22Rv1 (cell line): ENCODE measurements at regions not wholly inside any gene's neighbourhood (a gene's known extent, or its start where the extent isn't known, plus 50 kb on each side); places are given as distances from the start of the nearest gene placed in this dataset.

ENCODE experiments used
- H3K27ac ChIP-seq: fragments of 450-650 bp; 2 replicates; pipeline ENCODE4 v1.5.1; 2017
- ZFX ChIP-seq: fragments of 450-650 bp; IDR thresholded peaks from 2 replicates; pipeline ENCODE4 v1.6.1; 2017; ENCODE audit warnings: antibody characterized with exemption, borderline replicate concordance
- TF ChIP-seq, protein P1 (sequence below): fragments of 450-650 bp; IDR thresholded peaks from 2 replicates; pipeline ENCODE4 v1.5.1; 2017; ENCODE audit warnings: mild to moderate bottlenecking

DNA sequence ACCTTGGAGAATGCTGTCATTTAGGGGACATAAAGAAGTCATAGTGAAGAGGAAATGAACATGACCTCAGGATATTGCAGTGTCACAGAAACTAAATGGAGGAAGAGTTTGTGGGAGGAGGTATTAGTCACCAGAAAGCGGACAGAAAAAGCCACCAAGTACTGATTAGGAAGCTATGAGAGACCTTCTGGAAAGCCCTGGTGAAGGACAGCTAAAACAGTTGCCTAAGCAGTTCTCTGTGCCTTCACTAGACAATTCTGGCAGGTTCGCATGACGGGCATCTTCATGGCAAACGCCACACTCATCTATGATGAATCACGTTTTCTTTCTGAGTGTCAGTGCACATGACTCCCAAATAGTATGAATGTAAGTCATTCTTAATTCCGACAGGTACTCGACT is 325.8 kb downstream of the C11orf87 start:
- no peak overlapping the region for H3K27ac ChIP-seq
- TF ChIP-seq, protein P1, sequence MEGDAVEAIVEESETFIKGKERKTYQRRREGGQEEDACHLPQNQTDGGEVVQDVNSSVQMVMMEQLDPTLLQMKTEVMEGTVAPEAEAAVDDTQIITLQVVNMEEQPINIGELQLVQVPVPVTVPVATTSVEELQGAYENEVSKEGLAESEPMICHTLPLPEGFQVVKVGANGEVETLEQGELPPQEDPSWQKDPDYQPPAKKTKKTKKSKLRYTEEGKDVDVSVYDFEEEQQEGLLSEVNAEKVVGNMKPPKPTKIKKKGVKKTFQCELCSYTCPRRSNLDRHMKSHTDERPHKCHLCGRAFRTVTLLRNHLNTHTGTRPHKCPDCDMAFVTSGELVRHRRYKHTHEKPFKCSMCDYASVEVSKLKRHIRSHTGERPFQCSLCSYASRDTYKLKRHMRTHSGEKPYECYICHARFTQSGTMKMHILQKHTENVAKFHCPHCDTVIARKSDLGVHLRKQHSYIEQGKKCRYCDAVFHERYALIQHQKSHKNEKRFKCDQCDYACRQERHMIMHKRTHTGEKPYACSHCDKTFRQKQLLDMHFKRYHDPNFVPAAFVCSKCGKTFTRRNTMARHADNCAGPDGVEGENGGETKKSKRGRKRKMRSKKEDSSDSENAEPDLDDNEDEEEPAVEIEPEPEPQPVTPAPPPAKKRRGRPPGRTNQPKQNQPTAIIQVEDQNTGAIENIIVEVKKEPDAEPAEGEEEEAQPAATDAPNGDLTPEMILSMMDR, result no peak
- TF ChIP-seq ZFX, result no peak

DNA sequence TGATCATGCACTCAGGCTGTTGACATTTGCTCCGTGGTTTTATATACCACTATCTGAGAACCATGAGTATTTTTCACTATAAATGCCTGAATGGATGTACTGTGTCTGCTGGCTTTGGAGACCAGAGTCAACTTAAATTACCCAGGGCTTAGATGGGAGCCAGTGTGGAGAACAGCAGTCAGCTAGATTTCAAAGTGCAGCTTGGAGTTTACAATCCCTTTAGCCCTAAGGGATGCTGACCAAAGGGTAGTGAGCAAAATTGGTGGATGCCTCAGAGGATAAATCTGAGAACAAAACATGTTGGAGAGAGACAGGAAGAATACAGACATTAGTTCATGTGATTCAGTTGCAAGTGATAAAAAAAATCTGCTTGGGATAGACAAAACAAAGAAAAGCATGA is 327.5 kb downstream of the C11orf87 start:
- no peak overlapping the region for H3K27ac ChIP-seq
- TF ChIP-seq, protein P1, result no peak
- no peak for TF ChIP-seq ZFX

DNA sequence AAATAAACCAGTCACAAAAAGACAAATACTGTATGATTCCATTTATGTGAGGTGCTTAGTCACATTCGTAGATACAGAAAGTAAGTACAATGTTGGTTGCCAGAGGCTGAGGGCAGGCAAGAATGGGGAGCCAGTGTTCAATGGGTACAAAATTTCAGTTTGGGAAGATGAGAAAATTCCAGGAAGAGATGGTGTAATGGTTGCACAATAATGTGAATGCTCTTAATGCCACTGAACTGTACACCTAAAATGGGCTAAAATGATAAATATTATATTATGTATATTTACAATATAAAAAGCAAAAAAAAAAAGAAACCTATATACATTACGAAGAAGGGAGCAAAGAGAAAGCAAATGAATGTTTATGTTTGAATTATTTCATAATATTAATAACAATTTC is 329.0 kb downstream of the C11orf87 start:
- TF ChIP-seq, protein P1, result no peak
- TF ChIP-seq ZFX, result no peak

DNA sequence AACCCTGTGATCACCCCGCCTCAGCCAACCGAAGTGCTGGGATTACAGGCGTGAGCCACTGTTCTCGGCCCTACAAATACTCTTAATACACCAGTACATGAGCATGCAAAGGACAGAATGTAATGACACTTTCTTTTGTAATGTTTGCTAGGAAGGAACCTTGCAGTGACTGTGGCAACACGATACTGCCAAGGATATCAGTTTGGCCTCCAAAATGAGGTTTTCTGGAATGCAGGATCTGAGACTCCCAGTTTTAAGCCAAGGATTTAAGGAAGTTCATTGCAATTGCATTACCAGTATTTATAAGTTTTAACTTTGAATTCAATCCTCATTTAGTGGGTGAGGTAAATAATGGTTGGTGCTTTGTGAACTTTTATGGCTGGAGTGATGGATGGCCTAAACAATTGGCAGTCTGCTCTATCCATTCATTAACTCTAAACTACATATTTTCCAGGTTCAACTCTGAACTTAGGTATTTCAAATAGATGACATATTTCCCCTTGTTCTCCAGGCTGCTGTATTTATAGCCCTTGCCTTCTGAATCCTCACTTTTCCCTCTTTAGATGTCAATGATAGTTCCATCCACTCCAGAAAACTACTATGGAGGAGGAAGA is 330.3 kb downstream of the C11orf87 start:
- no peak overlapping the region for H3K27ac ChIP-seq
- TF ChIP-seq, protein P1, result no peak
- TF ChIP-seq ZFX, result no peak

More for the DNA sequence above, 329.0 kb downstream of the C11orf87 start:
- no peak overlapping the region for H3K27ac ChIP-seq

DNA sequence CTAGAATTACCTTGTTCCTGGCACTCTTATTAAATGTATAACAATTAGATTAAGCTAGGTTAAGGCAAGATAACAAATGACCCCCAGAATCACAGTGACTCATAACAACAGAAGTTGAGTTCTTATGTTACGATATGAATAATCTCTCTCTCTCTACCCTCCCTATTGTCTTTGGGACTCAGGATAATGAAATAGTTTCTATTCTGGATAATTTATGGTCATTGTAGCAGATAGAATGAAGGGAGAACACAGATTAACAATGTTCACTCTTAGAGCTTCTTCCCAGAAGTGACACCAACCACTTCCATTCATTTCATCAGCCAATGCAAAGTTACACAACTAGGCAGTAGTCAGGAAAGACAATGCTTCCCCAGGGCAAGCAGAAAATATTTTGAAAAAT is 334.5 kb downstream of the C11orf87 start:
- no peak for TF ChIP-seq ZFX
- TF ChIP-seq, protein P1, result no peak
- H3K27ac ChIP-seq, result no peak overlapping the region

DNA sequence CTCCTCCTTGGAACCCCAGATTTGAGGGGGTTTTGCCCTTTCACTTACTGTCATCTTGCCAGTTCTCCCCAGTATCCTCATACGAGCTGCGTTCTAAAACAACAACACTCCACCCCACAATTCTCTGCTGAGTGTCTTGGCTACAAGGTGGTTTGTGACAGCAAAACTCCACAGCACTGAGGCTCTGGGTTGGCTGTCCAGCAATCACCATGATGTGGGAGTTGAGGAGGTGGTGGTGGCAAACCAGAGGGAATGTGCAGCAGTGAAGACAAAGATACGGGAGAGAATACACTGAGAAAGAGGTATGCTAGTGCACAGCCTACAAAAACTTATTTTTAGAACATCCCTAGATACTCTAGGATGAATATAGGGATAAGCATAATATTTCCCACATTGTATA is 335.0 kb downstream of the C11orf87 start:
- H3K27ac ChIP-seq, result no peak overlapping the region
- TF ChIP-seq, protein P1, result no peak
- no peak for TF ChIP-seq ZFX

DNA sequence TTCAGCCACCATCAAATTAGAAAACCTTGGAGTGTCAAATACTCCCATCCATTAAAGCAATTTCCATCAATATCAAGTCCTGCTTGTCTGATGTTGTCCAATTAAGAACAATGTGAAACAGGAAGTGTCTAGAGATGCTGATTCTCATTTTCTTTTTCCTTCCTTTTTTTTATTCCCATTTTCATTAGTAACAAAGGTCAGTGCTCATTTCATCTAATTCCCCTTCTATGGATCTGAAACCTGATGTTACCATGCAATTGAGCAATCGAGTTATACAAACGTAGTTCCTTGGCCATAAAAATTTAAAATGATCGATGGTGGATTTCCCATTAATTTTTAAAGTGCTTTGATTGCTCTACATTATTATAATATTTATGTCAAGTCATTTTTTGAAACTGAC is 330.6 kb upstream of the ZC3H12C start:
- H3K27ac ChIP-seq, result no peak overlapping the region
- TF ChIP-seq, protein P1, result no peak
- TF ChIP-seq ZFX, result no peak
